ENCODE measurements at regions not wholly inside any gene's neighbourhood (a gene's known extent, or its start where the extent isn't known, plus 50 kb on each side); places are given as distances from the start of the nearest gene placed in this dataset.

DNA sequence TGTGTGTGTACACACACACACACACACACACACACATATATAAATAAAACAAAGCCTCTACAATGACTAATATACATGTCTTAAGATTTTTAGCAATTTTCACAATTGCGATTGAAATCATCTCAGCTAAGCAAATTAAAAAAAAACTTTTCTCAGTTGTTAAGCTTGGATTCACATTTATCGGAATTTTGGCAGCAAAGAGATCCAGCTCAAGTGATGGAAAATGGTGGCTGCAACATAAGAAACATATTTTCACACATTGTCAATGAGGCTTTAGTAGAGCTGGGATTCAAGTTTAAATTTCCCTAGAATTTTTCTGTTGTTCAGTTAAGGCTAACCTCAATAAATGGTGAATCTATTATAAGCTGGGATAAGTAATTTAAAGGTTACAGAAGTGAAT lies 768.6 kb upstream of the SORCS1 start:
- DNase-seq: no peak

DNA sequence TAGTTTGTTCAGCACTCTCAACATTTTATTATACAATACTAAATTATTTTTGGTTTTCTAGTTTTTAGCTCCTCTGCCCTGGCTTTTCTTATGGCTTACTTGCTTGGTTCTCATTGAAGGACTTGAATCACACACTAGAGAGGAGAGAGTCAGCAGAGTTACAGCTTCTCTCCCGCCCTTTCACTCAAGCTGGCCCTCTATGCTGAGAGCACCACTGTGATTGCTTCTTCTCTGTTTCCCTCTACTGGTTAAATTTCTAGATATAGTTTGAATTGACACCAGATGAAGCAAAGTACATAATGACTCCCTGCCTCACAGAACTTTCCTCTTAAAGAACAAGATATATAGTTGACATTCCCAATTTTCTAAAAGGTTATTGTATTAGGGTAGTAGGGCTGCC lies 767.3 kb upstream of the SORCS1 start:
- no peak for DNase-seq

DNA sequence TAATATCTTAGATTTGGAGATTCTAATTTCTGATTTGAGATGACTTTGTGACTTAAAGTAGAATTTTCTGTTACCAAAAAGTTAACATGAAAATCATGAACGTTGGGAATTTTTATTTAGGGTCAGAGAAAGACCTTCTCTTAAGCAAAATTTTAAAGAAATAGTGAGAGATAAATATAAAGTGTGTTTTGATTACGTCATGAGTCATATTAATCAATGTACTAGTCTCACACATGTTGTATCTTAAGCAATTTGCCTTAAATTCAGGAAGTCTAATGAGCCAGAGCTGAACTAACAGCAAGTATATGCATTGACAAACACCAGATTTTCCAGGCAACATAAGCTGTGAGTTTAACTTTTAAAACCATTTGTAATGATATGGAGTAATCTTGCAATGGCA lies 765.5 kb upstream of the SORCS1 start:
- no peak for DNase-seq

DNA sequence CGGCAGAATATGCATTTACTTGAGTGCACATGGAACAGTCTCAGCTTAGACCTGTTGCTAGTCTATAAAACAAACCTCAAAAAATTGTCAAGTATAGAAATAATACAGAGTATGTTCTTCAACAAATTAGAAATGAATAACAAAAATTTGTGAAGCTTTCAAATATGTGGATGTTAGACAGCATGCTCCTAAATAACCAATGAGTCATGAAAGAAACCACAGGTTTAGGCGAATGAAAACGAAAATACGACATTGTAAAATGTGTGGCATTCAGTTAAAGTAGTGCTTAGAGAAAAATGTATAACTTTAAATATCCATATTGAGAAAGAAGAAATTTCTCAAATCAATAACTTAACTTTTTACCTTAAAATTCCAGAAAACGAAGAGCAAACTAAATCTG lies 760.0 kb upstream of the SORCS1 start:
- DNase-seq: no peak

DNA sequence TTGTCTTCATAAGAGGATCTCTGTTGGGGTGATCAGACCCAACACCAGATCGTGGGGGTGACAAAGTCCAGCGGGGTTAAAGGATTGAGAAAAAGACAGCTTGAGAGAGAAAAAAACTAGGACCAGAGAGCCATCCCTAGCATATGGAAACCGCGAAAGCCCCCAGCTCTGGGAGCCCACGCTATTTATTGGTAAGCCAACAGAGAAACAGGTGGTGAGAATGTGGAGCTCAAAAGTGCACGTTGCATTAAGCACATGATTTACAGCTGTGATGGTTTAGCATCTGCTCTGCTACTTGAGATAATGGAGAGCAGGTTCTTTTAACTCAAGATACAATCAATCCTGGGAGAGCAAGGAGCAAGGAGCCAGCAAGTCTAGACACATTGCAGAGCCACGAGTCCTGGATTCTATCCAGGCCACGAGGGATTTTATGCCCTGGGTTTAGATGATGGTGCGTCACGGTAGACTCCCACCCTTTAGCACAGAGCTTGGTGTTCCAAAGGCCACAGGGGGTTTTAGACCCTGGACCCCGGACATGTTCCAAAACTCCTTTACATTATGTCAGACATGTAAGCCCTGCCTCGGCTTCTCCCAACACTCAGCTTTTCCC lies 755.2 kb upstream of the SORCS1 start:
- DNase-seq: no peak

DNA sequence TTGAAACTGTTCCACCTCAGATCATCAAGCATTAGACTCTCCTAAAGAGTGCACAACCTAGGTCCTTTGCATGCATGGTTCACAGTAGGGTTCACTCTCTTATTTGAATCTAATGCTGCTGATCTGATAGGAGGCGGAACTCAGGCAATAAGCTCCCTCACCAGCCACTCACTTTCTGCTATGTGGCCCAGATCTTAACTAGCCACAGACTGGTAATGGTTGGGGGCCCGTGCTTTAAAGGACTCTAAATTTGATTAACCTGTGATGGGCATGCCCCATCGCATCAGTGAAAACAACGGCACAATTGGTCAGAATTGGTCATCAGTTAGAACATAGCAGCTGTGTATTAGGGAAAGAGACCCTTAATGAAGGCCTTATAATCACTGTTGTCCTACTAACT lies 753.7 kb upstream of the SORCS1 start:
- DNase-seq: no peak

DNA sequence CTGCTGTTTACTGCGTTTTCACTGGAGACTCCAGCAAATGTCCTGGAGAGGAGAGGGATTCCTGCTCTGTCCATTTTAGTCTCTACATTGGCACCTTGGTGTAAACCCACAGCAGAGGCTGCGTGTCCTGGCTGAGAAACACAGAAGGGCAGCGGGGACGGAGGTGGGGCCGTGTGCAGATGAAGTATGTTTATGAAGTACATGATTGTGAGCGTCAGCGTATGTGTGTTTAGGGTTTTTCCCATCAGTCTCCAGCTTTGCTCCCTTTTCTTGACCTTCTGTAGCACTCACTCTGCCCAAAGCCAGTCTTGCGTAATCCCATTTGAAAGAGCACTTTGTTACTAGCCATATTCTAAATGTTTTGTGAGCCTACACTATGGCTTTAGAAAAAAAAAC lies 750.7 kb upstream of the SORCS1 start:
- DNase-seq: no peak

DNA sequence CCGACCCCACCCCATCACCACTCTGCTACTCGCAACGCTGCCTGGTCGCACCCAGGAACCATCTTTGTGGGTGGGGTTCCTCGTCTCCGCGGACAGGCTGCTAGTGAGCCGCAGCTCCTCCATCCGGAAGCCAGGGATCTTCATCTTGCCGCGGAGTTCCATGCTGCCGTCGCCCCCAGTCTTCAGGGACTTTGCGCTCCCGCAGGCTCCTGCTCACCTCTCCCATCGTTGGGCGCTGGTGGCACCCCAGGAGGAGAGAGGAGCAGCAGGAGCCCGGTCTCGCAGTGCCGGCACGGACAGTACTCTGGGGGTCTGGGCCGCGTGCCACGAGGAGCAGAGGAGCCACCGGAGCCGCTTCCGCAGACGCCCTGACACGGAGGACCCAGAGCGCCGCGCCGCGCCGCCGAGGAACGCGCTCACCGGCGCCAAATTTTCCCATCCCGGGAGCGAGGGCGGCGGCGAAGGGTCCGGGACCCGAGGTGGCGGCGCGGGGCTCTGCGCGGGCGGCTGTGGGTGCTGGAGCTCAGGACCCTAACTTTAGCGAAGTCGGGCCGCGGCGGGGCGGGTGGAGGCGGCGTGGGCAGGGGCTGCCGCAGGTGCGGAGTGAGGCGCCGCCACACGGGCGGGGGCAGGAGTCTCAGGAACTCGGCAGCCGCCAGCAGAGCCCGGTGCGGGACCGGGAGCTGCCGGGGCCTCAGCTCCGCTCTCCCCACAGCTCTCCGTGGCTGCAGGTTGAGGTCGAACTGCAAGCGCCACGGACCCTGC lies 750.1 kb upstream of the SORCS1 start:
- no peak for DNase-seq

DNA sequence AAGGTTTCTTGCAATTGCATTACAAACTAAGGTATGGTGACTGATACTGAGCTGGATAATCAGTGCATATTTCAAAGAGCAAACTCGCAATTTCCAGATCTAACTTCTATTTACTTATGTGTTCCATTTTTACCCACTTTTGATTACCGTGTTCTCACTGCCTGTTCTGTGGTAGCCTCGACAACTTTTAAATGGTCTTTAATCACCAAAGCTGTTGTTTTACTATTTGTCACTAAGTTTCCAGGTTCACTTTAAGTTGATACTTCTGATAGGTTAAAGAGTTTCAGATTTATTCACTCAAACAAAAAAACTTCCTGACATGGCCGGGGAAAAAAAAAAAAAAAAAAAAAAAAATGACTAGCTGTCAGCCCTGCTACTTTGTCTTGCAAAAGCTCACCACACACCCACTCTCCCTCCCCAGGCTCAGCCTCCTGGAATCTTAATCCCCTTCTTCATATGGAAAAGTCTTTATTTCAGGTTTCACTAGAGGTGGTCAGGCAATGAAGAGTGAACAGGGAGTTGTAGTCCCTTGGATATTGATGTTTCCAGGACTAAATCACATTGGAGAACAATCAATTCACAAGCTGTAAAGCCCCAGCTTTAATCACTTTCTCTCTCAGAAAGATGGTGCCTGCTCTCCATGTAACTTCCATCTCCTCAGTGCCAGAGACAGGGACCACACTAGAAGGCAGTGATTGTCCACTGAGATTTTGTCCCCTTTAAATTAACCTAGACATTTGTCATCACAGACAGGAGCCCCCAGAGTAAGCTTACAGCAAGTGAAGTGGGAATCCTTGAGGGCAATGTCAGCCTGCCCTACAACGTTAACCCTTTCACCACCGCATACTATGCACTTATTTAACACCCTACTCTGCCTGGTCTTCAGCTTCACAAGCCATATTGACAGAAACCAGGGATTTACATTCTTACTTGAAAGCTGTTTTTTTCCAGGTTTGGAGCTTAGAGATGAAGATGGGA lies 749.1 kb upstream of the SORCS1 start:
- DNase-seq: no peak

DNA sequence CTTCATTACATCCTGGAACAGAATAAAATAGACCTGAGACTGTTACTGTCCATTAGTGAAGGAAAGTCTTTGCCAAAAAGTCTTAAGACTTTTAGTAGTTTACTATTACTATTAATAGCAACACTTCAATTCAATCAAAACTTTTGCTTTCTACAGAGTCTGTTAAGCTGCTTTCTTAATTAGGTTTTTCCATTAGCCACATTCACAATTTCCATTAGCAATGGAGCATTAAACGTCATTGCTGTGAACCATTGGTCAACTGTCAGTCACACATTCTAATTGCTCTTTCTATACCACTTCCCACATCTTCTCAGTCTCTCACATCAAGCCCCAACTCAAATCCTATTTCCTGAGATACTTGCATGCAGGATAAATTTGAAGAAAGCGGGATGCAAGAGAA lies 736.6 kb upstream of the SORCS1 start:
- no peak for DNase-seq

DNA sequence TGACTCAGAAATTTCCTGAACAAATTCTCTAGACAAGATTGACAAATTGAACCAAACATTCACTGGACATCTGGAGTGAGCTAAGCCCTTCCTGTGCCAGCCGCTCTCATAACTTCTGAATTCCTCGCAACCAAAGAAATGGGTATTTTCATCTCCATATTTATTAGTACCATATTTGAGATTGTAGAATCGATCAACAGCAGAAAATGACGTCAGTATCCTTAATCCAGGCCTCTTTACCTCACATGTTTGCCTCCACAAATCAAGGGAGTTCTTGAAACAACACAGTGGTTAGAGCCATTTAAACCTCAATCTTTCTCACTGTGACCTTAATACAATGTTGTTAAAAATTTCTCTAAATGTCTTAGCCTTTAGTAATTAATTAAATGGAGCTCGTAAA lies 735.6 kb upstream of the SORCS1 start:
- no peak for DNase-seq

DNA sequence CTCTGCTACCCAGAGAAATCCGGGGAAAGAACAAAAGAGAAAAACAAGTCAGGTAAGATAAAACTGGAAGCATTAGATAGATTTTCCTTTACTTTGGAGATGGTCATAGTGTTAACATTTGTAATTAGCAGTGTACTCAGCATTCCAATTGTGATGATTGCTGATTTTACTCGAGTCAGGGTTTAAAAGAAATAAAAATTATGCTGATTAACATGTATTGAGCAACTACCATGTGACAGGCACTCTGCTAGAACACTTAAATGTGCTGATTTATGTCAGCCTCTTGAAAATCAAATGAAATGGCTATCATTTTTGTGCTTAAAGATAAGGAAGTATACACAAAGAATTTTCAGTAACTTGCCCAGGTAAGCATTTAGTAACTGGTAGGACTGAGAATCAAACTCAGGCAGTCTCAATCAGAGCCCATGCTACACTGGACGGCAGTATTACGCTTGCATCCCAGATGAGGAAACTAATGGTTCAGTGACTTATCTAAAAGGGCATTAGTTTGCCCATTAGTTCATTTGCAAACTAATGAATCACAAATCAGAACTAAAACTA lies 735.1 kb upstream of the SORCS1 start:
- DNase-seq: no peak

DNA sequence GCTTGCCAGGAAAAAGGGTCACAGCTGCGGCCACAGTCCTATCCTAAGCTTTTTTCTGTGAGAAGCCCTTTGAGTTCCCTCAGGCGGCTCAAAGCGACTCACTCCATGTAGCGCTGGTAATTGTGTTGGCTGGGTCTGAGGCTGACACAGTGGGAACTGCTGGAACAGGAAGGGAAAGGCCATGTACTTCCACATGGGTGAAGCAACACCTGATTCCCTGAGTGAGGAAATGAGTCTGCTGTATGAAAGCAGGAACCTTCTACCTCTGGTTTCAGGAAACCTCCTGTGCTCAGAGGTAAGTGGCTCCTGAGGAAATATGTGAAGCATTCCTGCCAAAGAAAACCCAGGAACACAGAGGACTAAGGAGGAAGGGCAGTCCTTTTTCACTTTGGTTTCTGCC lies 734.6 kb upstream of the SORCS1 start:
- DNase-seq: no peak

DNA sequence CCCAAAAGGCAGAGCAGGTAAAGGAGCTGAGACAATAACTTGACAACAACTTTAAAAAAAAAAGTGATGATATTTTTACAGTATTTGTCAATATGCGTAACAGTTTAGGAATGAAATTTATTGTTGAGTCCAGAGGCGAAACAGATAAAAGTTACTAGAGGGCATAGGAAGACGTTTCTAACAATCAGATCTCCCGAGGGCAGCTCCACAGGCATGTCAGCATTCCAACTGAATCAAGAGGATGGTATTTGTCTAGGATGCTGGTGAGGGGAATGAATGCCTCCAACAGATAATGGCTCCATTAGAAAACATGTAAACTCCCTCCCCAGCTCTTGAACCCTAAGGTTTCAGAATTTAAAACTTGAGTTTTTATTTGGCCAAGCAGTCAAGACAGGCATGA lies 733.9 kb upstream of the SORCS1 start:
- no peak for DNase-seq

DNA sequence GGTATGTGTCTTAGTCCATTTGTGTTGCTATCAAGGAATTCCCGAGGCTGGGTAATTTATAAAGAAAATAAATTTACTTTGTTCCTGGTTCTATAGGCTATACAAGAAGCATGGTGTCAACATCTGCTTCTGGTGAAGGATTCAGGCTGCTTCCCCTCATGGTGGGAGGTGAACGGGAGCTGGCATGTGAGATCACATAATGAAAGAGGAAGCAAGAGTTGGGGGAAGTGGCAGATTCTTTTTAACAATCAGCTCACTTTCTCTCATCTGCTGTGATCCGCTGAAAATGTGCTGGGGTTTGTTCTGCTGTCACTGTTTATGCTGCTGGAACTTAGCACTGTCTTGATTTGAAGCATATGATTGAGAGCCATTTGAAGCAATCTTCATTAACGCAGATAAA lies 730.0 kb upstream of the SORCS1 start:
- DNase-seq: no peak

DNA sequence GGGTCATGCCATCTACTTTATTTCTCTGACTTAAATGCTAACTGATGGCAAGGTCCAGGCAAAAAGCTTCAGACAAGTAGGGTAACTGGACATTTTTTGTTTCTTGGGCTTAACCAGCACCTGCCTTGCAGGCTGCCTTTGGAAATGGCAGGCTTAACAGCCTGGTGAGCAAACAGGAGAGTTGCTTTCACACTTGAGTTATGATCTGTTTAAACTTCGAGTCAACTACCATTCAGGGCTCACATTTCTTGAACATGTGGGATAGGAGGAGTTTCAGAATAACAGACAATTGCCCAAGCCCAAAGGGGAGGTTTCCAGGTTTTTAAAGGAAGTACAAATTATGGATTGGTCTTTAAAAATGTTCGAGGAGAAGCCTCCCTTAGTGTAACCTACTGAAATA lies 724.6 kb upstream of the SORCS1 start:
- DNase-seq: no peak

DNA sequence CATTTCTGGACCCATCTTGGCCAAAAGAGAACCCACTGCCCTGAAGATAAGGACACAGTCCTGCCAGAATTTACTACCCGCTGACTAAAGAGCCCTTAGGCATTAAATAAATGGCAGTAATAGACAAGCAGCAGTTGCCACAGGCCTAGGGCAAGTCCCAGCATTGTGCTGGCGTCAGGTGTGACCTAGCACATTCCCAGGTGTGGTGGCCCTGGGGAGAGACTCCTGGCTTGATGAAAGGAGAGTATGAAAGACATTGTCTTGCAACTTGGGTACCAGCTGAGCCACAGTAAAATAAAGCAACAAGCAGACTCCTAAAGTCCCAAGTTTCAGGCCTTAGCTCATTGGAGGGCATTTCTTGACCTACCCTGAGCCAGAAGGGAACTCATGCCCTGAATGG lies 715.7 kb upstream of the SORCS1 start:
- DNase-seq: no peak

DNA sequence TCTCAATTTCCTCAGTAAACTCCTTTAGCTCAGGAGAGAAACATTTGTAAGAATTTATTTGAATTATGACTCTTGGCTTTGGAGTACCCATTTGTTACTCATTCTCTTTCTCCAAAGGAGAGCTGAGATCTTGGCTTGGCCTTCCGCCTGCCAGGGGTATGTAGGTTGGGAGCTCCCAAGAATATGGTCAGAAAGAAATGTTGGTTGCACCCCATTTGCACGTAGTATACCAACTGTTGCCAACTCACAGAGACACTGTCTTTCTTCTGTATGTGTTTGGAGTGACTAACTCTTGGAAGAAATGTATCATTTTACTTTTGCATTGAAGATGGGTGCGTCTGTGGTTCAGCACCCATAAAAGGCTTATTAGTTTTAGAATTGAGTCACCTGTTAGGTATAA lies 708.5 kb upstream of the SORCS1 start:
- DNase-seq: no peak

DNA sequence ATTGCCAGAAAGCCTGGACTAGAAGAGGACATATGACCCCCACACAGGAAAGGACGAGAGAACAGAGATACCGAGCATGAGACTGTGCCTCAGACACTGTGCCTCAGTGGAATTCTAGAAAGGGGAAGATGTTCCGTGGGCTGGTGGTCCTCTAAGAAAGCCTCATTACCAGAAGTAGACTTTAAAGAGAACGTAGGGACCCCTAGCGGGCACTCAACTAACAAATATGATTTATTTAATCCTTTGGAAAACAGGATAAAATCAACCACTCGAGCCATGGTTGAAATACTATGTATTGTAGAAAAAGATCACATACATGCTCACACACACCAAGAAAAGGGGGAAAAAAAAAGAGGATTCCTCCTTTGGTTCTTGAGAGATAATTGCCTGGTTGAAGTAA lies 701.2 kb upstream of the SORCS1 start:
- peak; percentile 1 for DNase-seq

DNA sequence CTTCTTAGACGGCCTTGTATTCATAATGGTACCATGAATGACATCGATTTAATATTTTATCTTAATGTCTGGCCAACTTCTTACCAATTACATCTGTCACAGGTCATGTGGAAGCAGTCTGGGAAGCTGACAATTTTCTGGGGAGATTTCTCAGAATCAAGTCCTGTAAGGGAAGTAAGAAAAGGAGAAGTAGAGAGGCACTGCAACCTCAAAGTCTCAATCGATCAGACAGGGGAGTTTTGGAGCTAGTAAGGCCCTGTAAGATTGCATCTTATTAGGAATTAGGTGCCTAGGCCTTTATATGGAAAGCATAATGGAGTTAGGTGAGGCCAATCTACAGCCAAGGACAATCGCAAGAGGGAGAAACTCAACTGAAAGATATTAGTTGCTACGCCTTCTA lies 694.6 kb upstream of the SORCS1 start:
- DNase-seq: no peak

DNA sequence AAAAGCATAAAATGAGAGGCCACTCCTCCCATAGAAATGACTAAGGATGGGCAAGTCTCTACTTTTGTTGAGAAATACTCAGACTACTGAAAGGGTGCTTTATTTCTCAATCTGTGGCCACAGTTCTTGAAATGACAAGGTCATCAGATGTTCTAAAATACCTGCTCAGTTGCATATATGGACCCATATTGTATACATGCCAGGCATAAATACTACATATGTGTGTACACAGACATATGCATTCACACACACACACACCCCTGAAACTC lies 691.5 kb upstream of the SORCS1 start:
- no peak for DNase-seq

DNA sequence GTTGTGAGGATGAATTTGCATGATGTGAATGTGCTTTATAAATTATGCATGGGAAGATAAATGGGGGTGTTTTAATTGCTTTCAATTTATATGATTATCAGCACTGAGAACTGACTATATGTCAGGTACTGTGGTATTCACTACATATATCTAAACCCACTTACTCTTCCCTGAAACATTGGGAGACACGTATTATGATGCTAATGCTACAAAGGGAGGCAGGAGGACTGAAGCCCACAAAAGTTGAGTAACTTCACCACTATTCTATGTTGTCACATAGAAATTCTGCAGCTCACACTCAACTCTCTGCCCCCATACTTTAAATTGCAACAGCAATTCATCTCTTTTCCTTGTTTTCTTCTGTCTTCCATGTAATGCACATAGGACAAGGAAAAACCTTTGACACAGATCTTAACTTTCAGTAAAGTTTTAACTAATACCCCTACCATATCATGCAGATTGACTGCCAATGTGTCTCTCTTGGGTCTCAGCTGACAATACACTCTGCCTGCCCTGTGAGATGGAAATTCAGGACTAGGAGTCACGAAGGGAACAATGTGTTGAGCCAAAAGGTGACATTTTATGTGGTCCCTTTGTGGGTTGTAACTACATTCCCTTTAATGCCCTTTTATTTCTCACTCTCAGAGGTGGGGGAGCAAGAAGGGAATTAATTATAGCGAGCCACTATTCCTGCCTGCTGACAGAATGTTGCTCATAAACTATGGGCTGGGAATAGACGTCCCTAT lies 691.0 kb upstream of the SORCS1 start:
- DNase-seq: no peak

DNA sequence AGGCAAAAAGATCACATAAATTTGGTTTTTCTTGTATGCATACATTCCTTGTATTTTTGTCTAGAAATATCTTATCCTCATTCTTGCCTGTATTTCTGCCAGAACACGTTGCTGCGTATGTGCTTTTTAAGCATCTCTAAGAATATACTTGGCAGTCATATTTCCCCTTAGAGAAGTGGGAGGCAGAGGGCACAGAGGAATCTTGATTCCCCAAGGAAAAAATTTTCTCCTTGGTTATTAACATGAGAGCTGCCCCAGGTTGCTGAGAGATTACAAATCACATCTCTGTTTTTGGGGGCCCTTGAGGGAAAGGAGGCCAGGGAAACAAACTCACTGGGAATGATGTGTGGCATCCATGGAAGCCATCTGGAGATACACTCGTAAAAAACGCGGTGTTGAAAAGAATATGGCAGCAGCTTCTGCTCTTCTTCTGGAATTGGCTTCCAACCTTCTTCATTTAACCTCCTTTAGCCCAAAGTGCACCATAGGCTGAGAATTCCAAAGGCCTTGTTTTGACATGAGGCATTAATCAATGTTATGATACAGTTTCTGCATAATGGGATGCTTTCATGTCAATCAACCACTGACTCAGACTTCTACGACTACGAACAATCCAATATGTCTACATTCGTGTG lies 684.3 kb upstream of the SORCS1 start:
- no peak for DNase-seq
